MM.1S (cell line): ENCODE measurements at regions not wholly inside any gene's neighbourhood (a gene's known extent, or its start where the extent isn't known, plus 50 kb on each side); places are given as distances from the start of the nearest gene placed in this dataset.
A peak's percentile ranks its signal among the peaks of the same experiment; 100 is the strongest.

Experiments used
- DNase-seq: peaks from one replicate; pipeline ENCODE4 v3.0.0-alpha.2; 2015
- H2AFZ ChIP-seq: fragments of 300-600 bp; sonication (generic); 2 replicates; pipeline ENCODE4 v1.6.0; 2016; ENCODE audit warnings: antibody characterized with exemption, low read length
- H3F3A ChIP-seq: fragments of 300-600 bp; sonication (generic); 2 replicates; pipeline ENCODE4 v1.6.1; 2016; ENCODE audit warnings: mild to moderate bottlenecking, antibody characterized with exemption, low read length, moderate library complexity, mixed read lengths; ENCODE audit not compliant: insufficient read depth
- H3K27ac ChIP-seq: fragments of 300-600 bp; sonication (generic); 2 replicates; pipeline ENCODE4 v1.5.1; 2016; ENCODE audit warnings: mild to moderate bottlenecking, low read length
- H3K27me3 ChIP-seq: fragments of 300-600 bp; sonication (generic); replicated peaks from 2 replicates; pipeline ENCODE4 v1.6.0; 2016; ENCODE audit warnings: low read length; ENCODE audit not compliant: insufficient read depth
- H3K36me3 ChIP-seq: fragments of 300-600 bp; sonication (generic); replicated peaks from 2 replicates; pipeline ENCODE4 v1.6.1; 2016; ENCODE audit warnings: mild to moderate bottlenecking, low read length, mixed read lengths; ENCODE audit not compliant: insufficient read depth
- H3K4me1 ChIP-seq: fragments of 300-600 bp; sonication (generic); 2 replicates; pipeline ENCODE4 v1.6.1; 2016; ENCODE audit warnings: low read length, mixed read lengths
- H3K4me2 ChIP-seq: fragments of 300-600 bp; sonication (generic); 2 replicates; pipeline ENCODE4 v1.6.0; 2016; ENCODE audit warnings: low read depth, low read length
- H3K4me3 ChIP-seq: fragments of 300-600 bp; sonication (generic); 2 replicates; pipeline ENCODE4 v1.5.1; 2016; ENCODE audit warnings: low read length, mixed read lengths
- H3K79me2 ChIP-seq: fragments of 300-600 bp; sonication (generic); 2 replicates; pipeline ENCODE4 v1.6.1; 2016; ENCODE audit warnings: mixed run types, low read length, mixed read lengths
- H3K9ac ChIP-seq: fragments of 300-600 bp; sonication (generic); 2 replicates; pipeline ENCODE4 v1.6.1; 2016; ENCODE audit warnings: low read length, mixed read lengths
- H3K9me2 ChIP-seq: fragments of 300-600 bp; sonication (generic); replicated peaks from 2 replicates; pipeline ENCODE4 v1.6.1; 2016; ENCODE audit warnings: mild to moderate bottlenecking, low read length, mixed read lengths; ENCODE audit not compliant: insufficient read depth
- H3K9me3 ChIP-seq: fragments of 300-600 bp; sonication (generic); replicated peaks from 2 replicates; pipeline ENCODE4 v1.6.1; 2016; ENCODE audit warnings: mild to moderate bottlenecking, low read length, mixed read lengths; ENCODE audit not compliant: insufficient read depth
- H4K20me1 ChIP-seq: fragments of 300-600 bp; sonication (generic); 2 replicates; pipeline ENCODE4 v1.6.1; 2016; ENCODE audit warnings: mild to moderate bottlenecking, low read length, moderate library complexity, mixed read lengths; ENCODE audit not compliant: insufficient read depth
- CTCF ChIP-seq: fragments of 300-600 bp; sonication (generic); IDR thresholded peaks from 2 replicates; pipeline ENCODE4 v1.5.1; 2016; ENCODE audit warnings: antibody characterized with exemption, low read length, mixed read lengths
- EZH2 ChIP-seq: fragments of 300-600 bp; sonication (generic); optimal IDR thresholded peaks from 2 replicates; pipeline ENCODE3; 2017; ENCODE audit warnings: low read depth, mild to moderate bottlenecking, antibody characterized with exemption, low read length, mixed read lengths
- EZH2phosphoT487 ChIP-seq: fragments of 300-600 bp; sonication (generic); IDR thresholded peaks from 2 replicates; pipeline ENCODE4 v1.6.1; 2018; ENCODE audit warnings: antibody characterized with exemption, low read length

GRCh38 chr5:145242551-145242950 lies 592.6 kb downstream of the PRELID2 start:
- H3K4me3 ChIP-seq: no peak overlapping the region
- H3K36me3 ChIP-seq: no peaks in the 10 kb centered on the region
- no peak for TF ChIP-seq EZH2
- no peak for TF ChIP-seq EZH2phosphoT487
- no peak for TF ChIP-seq CTCF
- no peaks in the 10 kb centered on the region for H4K20me1 ChIP-seq
- H3K4me1 ChIP-seq: no peaks in the 10 kb centered on the region
- H3K27ac ChIP-seq: no peak overlapping the region
- H3K27me3 ChIP-seq: no peaks in the 10 kb centered on the region
- no peaks in the 10 kb centered on the region for H3F3A ChIP-seq
- H3K9me3 ChIP-seq: no peaks in the 10 kb centered on the region
- H3K79me2 ChIP-seq: no peaks in the 10 kb centered on the region
- no peak overlapping the region for H3K9ac ChIP-seq
- no peak for DNase-seq
- no peak overlapping the region for H2AFZ ChIP-seq
- no peak overlapping the region for H3K4me2 ChIP-seq
- no peaks in the 10 kb centered on the region for H3K9me2 ChIP-seq

GRCh38 chr5:145237843-145238242 lies 597.3 kb downstream of the PRELID2 start:
- H3K4me3 ChIP-seq: no peak overlapping the region
- no peaks in the 10 kb centered on the region for H3K36me3 ChIP-seq
- H3K9me3 ChIP-seq: no peaks in the 10 kb centered on the region
- H3K4me2 ChIP-seq: no peak overlapping the region
- no peaks in the 10 kb centered on the region for H3K9me2 ChIP-seq
- no peak overlapping the region for H3K9ac ChIP-seq
- H3K27ac ChIP-seq: no peak overlapping the region
- no peaks in the 10 kb centered on the region for H3F3A ChIP-seq
- no peaks in the 10 kb centered on the region for H3K27me3 ChIP-seq
- no peaks in the 10 kb centered on the region for H4K20me1 ChIP-seq
- TF ChIP-seq EZH2: no peak
- no peak for TF ChIP-seq EZH2phosphoT487
- TF ChIP-seq CTCF: peak; percentile 74
- H2AFZ ChIP-seq: no peak overlapping the region
- H3K4me1 ChIP-seq: peaks cover 8% of the 10 kb centered on the region; the same call in 1 of the 2 replicates
- peak; percentile 68 for DNase-seq
- no peaks in the 10 kb centered on the region for H3K79me2 ChIP-seq

GRCh38 chr5:145236983-145237382 lies 598.2 kb downstream of the PRELID2 start:
- no peaks in the 10 kb centered on the region for H3K9me2 ChIP-seq
- no peaks in the 10 kb centered on the region for H3K79me2 ChIP-seq
- no peak overlapping the region for H2AFZ ChIP-seq
- no peaks in the 10 kb centered on the region for H3K9me3 ChIP-seq
- peaks cover 8% of the 10 kb centered on the region; the same call in 1 of the 2 replicates for H3K4me1 ChIP-seq
- no peaks in the 10 kb centered on the region for H4K20me1 ChIP-seq
- no peaks in the 10 kb centered on the region for H3K36me3 ChIP-seq
- no peaks in the 10 kb centered on the region for H3F3A ChIP-seq
- TF ChIP-seq EZH2 (no peak), CTCF (no peak), EZH2phosphoT487 (no peak)
- no peak overlapping the region for H3K4me2 ChIP-seq
- no peak overlapping the region for H3K9ac ChIP-seq
- H3K4me3 ChIP-seq: no peak overlapping the region
- DNase-seq: no peak
- no peak overlapping the region for H3K27ac ChIP-seq
- H3K27me3 ChIP-seq: no peaks in the 10 kb centered on the region
